ENCODE measurements at regions not wholly inside any gene's neighbourhood (a gene's known extent, or its start where the extent isn't known, plus 50 kb on each side); places are given as distances from the start of the nearest gene placed in this dataset.
"Not testable (repeated sequence)": the region's sequence is repeated elsewhere in the genome, so short reads cannot be mapped to it uniquely, and the experiment has no call there.

DNA sequence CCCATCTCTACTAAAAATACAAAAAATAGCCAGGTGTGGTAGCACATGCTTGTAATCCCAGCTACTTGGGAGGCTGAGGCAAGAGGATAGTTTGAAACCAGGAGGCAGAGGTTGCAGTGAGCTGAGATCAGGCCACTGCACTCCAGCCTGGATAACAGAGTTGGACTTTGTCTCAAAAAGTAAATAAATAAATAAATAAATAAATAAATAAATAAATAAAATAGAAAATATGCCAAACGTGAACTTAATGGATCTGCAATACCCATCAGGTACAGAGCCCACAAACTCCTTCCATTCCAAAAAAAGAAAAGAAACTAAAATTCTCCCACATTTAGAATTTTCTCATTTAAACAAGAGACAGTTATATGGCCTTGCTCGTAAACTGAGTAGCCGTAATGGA lies 702.7 kb downstream of the CDH18 start:
- no peak for DNase-seq

DNA sequence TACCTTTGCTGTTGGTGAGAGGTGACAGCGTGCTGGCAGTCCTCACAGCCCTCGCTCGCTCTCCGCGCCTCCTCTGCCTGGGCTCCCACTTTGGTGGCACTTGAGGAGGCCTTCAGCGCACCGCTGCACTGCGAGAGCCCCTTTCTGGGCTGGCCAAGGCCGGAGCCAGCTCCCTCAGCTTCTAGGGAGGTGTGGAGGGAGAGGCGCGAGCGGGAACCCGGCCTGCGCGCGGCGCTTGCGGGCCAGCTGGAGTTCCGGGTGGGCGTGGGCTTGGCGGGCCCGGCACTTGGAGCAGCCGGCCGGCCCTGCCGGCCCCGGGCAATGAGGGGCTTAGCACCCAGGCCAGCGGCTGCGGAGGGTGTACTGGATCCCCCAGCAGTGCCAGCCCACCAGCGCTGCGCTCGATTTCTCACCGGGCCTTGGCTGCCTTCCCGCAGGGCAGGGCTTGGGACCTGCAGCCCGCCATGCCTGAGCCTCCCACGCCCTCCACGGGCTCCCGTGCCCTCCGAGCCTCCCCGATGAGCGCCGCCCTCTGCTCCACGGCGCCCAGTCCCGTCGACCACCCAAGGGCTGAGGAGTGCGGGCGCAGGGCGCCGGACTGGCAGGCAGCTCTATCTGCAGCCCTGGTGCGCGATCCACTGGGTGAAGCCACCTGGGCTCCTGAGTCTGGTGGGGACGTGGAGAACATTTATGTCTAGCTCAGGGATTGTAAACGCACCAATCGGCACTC lies 700.3 kb downstream of the CDH18 start:
- not testable (repeated sequence) for DNase-seq

DNA sequence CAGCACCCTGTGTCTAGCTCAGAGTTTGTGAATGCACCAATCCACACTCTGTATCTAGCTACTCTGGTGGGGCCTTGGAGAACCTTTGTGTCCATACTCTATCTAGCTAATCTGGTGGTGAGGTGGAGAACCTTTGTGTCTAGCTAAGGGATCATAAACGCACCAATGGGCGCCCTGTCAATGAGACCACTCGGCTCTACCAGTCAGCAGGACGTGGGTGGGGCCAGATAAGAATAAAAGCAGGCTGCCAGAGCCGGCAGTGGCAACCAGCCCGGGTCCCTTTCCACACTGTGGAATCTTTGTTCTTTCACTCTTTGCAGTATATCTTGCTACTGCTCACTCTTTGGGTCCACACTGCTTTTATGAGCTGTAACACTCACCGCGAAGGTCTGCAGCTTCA lies 699.7 kb downstream of the CDH18 start:
- not testable (repeated sequence) for DNase-seq

DNA sequence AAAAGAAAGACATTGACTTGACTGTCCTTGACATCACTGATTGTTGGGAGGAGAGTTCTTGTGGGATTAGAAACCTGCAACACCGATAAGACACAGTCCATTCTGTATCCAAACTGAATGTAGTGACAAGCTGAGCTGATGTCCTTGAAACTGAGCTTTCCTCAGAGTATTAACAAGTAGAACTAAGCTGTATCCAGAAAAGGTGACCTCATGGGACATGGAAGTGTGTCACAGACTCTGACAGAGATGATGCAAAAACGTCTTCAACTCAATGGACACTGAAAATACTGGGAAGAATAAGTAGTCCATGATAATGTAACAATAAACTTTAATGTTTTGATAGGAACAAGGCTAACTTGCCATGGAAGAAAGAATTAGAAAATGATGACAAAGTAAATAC lies 690.1 kb downstream of the CDH18 start:
- no peak for DNase-seq

DNA sequence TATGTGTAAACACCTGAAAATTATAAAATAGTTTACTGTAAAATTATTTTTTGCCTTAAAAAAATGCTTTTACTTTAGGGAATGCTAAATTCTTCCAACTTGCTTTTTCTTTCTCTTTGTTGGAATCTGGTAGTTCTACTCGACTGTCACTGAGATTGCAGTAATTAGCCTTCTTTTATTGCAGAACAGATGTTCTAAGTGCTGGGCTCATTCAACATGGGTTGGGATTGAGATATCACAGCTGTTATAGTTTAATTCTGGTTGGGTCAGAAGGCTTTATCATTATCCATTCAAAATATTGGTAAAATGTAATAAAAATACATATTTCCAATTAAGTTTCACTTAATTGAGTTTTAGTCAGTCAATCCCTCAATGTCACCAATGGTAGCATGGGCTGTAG lies 686.7 kb downstream of the CDH18 start:
- DNase-seq: no peak

DNA sequence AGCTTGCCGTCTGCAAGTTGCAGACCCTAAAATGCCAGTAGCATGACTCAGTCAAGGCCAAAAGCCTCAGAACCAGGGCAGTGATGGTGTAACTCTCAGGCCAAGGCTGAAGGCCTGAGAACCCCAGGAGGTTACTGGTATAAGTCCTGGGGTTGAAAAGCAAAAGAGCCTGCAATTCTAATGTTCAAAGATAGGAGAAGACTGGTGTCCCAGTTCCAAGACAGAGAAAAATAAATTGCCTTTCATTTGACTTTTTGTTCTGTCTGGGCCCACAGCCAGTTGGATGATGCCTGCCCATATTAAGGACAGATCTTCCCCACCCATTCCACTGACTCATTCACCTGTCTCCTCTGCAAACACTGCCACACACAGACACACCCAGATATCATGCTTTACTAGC lies 673.2 kb downstream of the CDH18 start:
- no peak for DNase-seq

DNA sequence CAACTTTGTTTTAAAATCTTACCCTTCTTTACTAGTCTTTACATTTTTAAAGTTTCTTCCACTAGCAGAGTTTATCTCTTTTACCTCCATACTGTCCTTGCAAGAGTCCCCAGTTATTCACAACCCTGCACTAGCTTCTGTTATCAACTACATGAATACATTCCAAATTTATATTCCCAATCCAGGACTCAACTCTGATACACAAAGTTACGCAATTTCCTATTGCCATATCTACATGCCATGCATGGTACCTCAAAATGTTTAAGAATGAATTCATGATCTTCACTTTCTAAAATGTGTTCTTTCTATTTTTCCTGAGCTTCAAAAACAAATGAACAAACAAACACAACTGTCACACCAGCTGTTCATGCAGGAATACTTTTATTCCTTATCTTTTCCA lies 668.7 kb downstream of the CDH18 start:
- DNase-seq: no peak

DNA sequence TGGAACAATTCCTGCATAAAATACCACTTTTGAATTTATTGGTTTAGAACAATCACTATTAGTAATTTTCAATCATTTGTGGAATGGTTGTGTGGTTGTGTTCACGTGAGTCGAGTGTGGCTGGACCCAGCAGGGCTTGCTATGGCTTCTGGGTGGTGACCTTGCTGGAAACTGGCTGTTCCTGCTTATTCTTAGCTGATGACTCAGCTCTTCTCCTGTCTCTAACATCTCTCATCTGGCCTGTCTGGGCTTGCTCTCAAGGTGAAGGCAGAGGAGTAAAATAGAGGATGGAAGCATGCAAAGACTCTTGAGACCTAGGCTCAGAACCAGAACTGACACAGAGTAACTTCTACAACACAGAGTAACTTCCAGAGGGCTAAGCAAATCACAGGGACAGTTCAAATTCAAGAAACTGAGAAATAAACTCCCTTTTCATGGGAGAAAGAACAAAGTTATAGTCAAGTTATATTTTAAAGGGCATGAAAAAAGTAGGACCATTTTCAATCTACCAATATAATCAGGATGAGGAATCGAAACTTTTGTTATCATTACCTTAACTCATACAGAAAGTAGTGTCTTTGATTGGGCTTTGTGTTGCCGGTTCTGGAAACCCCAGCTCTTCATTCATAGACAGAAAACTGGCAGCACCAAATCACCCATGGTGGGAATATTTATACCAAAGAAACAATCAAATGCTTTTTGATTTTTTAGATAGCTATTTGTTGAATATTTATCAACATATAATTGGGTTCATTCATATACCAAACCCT lies 665.1 kb downstream of the CDH18 start:
- no peak for DNase-seq

DNA sequence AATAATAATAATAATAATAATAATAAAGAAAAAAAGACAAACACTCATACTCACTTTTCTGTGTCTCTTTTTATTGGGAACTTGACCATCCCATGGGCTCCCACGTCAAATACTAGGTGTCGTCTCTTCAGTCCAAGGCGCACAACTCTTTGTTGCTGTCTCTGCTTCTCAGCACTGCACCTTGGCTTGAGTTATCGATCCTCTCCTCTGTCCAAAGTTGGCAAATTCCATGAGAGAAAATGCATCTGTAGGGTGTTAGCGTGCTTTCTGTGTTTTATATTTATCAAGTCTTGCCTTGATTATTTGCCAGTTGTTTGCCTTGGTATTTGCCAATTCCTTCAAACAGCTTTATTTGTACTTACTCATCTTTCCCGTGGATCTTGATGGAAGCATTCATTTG lies 653.7 kb downstream of the CDH18 start:
- no peak for DNase-seq

DNA sequence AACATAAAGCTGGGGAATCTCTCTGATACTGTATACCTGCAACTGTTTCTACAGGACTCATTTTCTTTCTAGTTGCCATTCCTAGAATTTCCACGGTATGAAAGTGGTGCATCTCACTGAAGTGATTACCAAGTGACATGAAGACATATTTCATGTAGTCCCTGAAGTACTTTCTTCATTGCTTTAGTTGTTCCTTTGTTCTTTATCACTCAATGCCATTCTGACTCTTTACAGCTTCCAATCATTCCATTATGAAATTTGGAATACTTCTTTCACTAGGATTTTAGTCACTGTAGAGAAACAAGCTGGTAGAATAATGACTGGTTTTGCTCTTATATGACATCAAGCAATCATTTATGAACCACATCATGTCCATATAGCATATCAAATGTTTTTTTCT lies 645.1 kb downstream of the CDH18 start:
- no peak for DNase-seq

DNA sequence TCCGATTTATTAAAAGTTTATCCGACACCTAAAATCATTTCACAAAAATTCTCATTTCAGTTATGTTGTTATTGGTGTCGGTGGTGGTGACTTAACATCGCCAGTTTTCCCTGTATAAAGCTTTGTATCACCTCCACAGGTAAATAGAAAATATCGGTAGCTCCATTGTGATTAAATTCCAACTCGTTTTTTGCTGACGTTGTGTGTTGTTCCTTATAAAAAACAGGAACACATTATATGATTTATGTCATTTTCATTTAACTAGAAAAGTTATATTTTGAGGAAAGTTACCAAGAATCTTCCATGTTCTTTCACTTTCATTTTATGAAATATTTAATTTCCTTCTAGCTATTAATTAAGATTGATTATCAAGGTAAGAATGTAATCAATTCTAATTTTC lies 635.9 kb downstream of the CDH18 start:
- DNase-seq: no peak

DNA sequence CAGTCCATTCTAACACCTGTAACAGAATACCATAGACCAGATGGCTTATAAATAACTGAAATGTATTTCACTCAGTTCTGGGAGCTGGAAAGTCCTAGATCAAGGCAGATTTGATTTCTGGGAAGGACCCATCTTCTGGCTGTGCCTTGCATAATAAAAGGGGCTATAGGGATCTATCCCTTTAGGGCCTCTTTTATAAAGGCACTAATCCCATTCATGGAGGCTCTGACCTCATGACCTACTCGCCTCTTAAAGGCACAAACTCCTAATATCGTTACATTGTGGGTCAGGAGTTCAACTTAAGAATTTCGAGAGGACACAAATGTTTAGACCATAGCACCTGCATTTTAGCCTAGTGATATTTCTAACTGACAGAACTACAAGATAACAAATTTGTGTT lies 619.0 kb downstream of the CDH18 start:
- DNase-seq: no peak

DNA sequence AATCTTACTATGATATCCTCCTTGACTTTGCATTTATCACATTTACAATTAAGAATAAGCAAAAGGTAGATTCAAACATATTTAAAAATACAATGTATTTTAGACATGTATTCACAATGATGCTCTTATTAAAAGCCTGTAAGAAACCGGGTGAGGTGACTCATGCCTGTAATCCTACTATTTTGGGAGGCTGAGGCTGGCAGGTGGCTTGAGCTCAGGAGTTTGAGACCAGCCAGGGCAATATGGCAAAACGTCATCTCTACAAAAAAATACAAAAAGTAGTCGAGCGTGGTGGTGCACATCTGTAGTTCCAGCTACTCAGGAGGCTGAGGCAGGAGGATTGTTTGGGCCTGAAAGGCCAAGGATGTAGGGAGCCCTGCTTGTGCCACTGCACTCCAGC lies 618.4 kb downstream of the CDH18 start:
- no peak for DNase-seq

DNA sequence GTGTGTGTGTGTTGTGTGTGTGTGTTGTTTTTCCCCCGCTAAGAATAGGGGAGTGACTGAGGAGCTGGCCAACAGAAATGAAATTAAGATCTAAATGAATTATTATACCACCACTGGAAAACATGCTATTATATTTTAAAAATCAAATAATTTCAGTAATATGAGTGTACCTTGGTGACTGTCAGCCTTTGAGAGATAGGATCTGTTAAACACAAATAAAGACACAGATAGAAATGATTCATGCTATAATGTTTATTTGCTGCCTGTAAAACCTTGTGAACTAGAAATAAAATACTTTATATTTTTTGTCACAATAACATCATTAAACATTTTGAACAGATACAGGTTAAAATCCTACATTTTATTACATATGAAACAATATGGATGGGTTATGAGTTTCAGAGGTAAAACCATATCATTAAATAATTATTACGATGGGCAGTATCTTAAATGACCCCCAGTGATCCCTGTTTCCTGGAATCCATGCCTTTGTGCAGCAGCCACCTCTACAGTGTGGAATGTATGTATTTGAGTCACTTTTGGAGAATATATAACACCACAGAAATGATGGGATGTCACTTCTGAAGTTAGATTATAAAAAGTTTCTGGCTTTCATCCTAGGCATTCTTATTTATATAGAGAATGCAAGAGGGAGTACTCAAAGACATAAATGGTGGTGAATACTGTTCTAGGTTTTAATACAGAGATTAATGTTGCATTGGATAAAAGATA lies 617.2 kb downstream of the CDH18 start:
- DNase-seq: no peak

DNA sequence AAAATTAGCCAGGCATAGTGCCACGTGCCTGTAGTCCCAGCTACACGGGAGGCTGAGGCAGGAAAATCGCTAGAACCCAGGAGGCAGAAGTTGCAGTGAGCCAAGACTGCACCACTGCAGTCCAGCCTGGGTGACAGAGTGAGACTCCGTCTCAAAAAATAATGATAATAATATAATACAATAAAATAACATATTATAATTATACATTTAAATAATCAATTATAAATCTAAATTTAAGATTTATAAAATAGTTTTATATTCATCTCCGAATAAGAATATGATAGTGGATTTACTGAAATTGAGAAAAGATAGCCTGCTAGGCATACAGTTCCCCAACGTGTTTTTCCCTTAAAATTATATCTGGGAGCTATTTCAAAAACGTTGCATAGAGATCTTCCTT lies 599.6 kb downstream of the CDH18 start:
- no peak for DNase-seq

DNA sequence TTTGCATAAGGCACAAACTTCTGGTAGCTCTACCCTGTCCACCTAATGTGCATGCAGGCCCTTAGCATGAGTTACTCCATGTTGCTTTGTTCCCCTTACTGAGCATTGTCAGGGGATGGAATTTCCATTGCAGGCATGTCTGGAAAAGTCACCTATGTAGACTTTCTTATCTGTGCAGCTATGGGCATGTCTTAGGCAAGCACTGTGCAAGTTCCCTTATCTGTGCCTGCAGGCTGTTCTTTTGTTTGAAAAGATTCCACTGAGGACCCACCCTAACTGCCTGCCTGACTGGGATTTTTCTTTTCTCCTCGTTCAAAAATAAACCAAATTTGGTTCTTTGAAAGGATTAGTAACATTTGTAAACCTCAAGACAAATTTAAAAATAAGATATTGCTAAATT lies 587.0 kb downstream of the CDH18 start:
- no peak for DNase-seq

DNA sequence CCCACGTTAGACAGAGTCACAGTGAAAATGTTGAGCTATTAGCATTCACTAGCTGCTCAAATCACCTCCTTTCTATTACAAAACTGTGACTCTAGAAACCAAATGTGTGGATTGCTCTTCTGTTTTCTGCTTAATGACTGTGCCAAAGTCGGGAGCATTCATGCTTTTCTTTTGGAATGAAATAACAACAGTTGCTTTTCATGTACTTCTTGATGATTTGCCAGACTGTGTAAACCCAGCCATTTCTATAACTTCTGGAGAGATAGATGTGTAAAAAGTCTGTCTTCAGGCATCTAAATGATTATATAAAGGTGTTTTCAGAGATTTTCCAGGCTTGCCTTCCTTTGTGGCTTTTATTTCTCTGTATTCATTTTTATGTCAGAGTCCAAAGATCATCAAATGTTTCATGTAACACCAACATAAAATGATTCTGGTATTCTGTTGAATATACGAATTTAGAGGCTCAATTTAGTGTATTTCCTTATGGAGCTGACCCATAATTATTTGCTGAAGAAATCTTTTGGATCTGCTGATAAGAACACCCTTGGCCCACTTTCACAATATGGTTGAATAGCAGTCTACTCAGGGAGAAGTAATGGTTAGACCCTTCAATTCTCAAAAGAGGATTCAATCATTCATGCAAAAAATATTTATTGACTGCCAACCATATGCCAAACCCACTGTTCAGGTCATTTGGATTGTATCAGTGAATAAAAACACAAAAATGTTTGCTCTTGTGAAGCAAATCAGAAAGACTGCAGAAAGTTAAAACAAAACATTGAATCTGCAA lies 581.2 kb downstream of the CDH18 start:
- no peak for DNase-seq

DNA sequence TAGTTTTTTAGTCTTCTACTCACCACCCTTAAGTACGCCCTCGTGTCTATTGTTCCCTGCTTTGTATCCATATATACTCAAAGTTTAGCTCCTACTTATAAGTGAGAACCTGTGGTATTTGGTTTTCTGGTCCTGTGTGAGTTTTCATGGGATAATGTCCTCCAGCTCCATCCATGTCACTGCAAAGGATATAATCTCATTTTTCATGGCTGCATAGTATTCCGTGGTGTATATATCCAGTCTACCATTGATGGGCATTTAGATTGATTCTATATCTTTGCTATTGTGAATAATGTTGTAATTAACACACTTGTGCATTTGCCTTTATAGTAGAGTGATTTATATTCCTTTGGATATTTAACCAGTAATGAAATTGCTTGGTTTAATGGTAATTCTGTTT lies 579.9 kb downstream of the CDH18 start:
- DNase-seq: no peak

DNA sequence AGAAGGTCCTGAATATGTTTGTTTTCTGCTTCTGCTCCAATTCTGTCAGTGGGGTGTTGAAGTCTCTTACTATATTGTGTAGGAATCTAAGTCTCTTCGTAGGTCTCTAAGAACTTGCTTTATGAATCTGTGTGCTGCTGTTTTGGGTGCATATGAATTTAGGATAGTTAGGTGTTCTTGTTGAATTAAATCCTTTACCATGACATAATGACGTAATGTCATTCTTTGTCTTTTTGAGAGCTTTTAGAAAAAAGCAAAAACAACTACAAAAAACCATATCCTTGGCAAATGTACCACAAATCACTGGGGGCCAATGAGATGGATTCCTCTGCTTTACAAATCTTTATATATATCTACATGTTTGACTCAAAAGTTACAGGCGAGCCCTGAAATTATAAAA lies 576.1 kb downstream of the CDH18 start:
- no peak for DNase-seq

Data from NK-92 treated with Interleukin-12 subunit alpha and Interleukin-12 subunit beta, amount 100 ng/mL, for 24 hours (cell line).